ENCODE measurements at regions not wholly inside any gene's neighbourhood (a gene's known extent, or its start where the extent isn't known, plus 50 kb on each side); places are given as distances from the start of the nearest gene placed in this dataset.

DNA sequence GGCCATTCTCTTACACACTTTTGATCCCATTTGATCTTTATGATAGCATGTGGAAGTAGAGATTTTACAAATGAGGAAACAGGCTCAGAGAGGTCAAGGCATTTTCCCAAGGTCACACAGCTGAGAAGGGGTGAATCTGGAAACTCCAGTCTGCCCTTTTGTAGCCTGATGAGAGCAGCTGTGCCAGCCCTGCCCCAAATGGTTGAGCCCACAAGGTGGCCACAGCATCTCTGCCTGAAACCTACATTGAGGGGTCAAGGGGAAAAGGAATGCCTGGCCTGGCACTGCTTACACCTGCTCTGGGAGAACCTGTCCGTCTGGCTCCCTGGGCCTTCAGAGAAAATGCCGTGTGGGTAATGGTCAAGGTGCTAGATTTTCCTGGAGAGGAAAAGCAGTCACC, 200.2 kb upstream of the LINGO1 start:
- TF ChIP-seq, protein P1, sequence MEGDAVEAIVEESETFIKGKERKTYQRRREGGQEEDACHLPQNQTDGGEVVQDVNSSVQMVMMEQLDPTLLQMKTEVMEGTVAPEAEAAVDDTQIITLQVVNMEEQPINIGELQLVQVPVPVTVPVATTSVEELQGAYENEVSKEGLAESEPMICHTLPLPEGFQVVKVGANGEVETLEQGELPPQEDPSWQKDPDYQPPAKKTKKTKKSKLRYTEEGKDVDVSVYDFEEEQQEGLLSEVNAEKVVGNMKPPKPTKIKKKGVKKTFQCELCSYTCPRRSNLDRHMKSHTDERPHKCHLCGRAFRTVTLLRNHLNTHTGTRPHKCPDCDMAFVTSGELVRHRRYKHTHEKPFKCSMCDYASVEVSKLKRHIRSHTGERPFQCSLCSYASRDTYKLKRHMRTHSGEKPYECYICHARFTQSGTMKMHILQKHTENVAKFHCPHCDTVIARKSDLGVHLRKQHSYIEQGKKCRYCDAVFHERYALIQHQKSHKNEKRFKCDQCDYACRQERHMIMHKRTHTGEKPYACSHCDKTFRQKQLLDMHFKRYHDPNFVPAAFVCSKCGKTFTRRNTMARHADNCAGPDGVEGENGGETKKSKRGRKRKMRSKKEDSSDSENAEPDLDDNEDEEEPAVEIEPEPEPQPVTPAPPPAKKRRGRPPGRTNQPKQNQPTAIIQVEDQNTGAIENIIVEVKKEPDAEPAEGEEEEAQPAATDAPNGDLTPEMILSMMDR (IDR thresholded peaks at IDR 0.05) = no peak
- TF ChIP-seq EZH2 (IDR thresholded peaks at IDR 0.05; ENCODE audit: borderline replicate concordance, insufficient read depth, low read depth, low read length, poor library complexity, severe bottlenecking) = no peak

Data from B cell (primary cell).